ENCODE measurements at regions not wholly inside any gene's neighbourhood (a gene's known extent, or its start where the extent isn't known, plus 50 kb on each side); places are given as distances from the start of the nearest gene placed in this dataset.

- TF ChIP-seq POLR2A (IDR thresholded peaks at IDR 0.05) = no peak
- TF ChIP-seq CTCF (IDR thresholded peaks at IDR 0.05) = no peak
Measured at GRCh38 chr3:163838769-163839168, 1239.5 kb downstream of the SI start.
